AML-193 (cell line): ENCODE measurements at regions not wholly inside any gene's neighbourhood (a gene's known extent, or its start where the extent isn't known, plus 50 kb on each side); places are given as distances from the start of the nearest gene placed in this dataset.
"Not testable (repeated sequence)": the region's sequence is repeated elsewhere in the genome, so short reads cannot be mapped to it uniquely, and the experiment has no call there.

Experiments used
- DNase-seq, 2 experiments: peaks; one replicate each; lab custom pipeline; 2025; lab: John Stamatoyannopoulos, UW

DNA sequence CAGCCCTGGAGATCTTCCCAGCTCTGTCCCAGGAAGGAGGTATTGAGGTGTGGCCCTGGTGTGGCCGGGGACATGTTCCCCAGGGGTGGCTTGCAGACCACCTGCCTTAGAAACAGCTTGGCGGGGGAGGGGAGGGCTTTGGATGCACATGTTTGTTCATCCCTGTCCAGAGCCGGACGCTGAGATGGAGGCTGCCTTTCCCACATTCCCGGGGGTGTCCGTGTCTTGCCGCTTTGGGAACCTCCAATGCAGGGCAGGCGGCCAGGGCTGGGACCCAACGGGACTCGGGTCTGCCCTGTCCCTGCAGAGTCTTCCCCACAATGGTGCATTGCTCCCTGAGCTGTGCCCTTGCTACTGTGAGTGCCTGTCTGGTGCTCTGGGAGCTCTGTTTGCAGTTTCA is 319.5 kb upstream of the SFSWAP start:
- DNase-seq, result no peak

DNA sequence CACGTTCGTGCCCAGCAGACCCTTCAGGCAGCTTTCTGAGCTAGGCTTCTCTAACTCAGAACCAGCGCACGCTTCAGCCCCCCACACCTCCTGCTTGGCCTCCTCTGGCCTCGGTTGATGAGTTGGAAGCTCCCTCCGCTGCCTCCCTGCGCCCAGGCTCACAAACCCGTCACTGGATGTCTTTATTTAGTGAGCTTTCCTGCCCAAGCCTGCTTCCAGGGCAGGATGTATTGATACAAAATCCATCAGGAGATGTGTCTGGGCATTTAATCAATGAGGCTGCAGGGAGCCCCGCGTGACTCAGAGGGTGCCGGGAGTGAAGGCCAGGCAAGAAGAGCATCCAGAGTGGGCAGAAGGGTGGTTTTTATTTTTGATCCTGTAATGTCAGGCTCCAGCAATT is 316.1 kb upstream of the SFSWAP start:
- DNase-seq, result not testable (repeated sequence)

DNA sequence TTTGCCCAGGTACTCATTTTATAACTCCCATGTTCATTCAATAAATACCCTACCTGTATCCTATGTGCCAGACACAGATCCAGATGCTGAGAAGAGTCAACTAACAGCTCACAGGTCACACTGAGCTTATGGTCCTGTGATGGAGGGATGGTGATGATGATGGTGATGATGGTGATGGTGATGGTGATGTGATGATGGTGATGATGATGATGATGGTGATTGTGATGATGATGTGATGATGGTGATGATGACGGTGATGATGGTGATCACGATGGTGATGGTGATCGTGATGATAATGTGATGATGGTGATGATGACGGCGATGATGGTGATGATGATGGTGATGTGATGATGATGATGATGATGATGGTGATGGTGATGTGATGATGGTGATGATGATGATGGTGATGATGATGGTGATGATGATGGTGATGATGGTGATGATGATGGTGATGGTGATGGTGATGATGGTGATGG is 315.6 kb upstream of the SFSWAP start:
- DNase-seq, result not testable (repeated sequence)

DNA sequence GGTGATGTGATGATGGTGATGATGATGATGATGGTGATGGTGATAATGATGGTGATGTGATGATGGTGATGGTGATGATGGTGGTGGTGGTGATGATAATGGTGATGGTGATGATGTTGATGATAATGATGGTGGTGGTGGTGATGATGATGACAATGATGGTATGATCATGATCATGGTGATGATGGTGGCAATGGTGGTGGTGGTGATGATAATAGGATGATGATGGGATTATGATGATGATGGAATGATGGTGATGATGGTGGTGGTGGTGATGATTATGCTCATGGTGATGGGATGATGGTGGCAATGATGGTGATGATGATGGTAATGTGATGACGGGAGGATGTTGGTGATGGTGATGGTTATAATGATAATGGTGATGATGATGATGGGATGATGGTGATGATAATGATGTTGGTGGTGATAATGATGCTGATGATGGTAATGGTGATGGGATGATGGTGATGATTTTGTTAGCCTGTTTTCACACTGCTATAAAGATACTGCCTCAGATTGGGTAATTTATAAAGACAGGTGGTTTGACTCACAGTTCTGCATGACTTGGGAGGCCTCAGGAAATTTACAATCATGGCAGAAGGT is 314.8 kb upstream of the SFSWAP start:
- no peak for DNase-seq

DNA sequence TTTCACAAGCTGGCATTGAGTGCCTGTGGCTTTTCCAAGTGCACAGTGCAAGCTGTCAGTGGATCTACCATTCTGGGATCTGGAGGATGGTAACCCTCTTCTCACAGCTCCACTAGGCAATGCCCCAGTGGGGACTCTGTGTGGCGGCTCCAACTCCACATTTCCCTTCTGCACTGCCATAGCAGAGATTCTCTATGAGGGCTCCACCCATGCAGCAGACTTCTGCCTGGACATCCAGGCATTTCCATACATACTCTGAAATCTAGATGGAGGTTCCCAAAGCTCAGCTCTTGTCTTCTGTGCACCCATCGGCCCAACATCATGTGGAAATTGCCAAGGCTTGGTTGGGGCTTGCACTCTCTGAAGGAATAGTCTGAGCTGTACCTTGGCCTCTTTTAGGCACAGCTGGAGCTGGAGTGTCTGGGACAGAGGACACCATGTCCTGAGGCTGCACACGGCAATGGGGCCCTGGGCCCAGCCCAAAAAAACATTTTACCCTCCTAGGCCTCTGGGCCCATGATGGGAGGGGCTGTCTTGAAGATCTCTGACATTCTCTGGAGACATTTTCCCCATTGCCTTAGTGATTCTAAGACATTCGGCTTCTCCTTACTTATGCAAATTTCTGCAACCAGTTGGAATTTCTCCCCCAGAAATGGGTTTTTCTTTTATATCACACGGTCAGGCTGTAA is 313.3 kb upstream of the SFSWAP start:
- no peak for DNase-seq

DNA sequence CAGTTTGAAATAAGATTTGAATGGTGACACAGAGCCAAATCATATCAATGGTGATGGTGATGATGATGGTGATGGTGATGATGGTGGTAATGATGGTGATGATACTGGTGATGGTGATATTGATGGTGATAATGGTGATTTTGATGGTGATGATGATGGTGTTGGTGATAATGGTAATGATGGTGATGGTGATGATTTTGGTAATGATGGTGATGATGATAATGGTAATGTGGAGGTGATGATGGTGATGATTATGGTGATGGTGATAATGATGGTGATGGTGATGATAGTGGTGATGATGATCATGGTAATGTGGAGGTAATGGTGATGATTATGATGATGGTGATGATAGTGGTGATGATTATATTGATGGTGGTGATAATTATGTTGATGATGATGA is 311.9 kb upstream of the SFSWAP start:
- no peak for DNase-seq

DNA sequence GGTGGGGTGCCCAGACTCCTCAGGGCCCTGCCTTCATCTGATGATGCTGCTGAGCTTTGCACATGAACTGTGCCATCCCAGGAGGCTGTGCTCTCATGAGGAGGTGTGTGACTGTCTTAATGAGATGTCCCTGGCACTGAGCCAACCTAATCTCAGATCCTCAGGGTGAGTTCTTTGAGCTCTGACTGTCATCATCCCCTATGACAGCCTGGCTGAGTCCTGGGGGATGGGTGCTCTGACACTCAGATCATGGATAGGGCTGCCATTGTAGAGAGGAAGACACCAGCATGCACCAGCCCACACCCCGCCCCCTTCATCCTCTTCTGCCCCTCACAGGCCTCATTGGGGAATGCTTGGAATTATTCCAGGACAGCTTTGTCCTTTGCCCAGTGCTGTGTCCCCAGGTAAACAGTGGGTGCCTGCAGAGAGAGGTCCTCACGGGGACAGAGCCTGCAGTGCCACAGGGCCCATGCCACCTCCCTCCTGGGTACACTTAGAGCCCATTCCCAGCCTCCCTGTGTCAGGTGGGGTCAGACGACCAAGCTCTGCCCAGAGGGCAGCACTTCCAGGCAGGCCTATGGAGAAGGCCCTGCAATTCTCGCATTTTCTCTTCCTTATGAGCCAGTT is 310.1 kb upstream of the SFSWAP start:
- DNase-seq, result not testable (repeated sequence)

DNA sequence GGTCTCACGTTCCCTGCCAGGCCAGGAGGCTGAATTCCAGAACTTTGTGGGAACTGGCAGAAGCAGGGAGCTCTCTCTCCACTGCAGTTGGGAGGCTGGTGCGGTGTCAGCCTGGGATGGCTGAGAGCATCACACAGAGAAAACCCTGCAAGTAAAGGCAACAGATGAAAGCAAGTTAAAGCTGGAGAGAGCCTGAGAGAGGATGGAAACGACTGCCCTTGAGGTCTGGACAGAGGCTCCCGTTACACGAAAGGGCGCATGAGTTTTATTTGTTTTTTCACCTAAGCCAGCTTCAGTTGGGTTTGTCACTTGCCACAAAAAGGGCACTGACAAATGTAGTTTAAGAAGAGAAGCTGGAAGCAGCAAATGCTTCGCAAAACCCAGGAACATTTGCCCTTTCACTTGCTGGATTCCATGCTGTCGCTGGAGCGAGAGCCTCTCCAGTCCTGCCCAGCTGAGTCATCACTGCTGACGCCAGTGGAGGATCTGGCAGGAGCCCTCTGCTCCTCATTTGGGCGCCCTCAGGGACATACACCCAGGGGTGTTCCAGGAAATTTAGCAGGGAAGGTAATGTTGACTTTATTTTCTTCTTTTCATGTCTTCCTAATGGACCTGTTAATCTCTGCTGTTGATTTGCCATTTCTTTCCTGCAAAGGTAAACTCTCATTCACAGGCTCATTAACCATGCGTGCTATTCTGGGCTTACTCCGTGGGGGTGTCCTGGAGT is 308.8 kb upstream of the SFSWAP start:
- DNase-seq, result not testable (repeated sequence)

DNA sequence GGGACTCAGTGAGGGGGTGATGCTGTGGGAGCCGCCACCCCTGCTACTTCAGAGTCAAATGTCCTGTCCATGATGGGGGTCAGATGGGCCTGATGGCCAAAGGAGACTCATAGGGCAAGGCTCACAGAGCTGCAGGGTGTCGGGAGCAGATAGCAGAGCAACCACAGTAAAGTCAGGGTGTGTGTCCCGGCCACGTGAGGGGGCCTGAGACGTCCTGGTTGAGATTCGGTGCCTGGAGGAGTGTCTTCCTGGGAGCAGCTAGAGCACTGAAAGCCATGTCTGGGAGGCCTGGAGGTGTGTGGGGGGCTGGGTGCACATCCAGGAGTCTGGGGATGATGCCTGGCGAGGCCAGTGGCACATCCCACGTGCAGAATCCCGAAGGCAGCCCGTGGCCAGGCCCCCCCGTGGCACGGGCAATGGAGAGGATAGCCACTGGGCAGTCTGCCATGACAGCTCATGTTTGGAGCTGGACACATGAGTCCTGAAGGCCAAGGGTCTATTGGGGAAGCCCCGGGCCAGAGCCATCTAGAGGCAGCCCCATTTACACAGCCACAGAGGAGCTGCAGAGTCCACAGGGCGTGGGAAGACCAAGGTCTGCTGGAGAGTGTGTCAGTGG is 308.0 kb upstream of the SFSWAP start:
- no peak for DNase-seq

DNA sequence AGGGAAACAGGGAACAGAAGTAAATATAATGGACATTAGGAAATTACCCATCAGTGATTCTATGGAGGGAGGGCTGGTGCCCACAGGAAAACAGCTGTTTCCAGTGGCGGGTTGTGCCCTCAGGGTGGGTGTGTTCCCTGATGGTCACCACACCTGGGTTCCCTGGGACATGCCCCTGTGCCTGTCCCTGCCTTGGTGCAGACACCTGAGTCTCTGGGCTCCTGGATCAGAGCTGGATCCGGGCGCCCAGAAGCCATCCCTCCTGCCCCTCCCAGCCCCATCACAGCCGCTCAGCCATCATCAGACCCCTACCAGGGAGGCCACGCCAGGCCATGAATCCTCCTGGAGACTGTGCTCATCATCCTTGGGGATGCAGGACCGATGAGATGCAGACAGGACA is 307.2 kb upstream of the SFSWAP start:
- no peak for DNase-seq

DNA sequence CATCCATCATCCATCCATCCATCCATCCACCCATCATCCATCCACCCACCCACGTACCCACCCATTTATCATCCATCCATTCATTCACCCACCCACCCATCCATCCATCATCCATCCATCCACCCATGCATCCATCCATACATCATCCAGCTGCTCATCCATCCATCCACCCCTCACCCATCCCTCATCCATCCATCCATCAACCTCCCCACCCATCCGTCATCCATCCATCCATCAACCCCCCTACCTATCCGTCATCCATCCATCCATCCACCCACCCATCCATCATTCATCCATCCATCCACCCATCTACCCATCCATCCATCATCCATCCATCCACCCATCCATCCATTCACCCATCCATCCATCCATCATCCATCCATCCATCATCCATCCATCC is 306.2 kb upstream of the SFSWAP start:
- no peak for DNase-seq

DNA sequence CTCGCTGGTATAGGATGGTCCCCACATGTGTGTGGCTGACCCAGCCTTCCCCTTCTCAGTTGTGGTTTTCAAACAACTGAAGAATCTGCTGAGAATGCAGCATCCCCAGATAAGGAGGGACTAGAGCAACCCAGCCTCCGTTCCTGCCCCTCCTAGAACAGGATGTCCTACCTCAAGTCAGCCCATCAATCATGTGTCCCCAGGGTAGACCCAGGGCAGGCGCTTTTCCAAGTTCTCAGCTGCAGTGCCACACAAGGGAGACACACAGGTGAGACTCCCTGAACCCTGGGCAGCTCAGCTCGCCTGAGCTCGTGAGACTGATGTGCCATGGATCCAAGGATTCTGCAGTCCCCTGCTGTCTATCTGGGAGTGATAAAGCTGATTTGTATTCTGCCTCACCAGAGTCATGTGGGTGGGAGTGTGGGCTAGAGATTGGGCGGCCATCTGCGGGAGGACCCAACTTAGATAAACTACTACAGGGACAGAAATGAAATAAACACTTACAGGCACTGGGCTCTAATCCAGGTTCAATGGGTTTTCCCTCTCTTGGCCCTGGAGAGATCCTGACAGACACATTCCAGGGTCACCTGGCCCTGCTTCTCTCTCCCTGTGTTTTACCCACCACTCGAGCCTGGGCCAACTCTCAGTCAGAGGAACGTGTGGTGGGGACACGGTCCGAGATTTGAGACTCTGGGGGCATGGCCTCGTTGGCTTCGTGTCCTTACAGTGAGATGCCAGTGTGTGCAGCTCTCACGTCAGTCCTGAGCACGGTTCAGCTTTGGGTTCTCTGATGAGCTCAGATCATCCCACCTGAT is 303.5 kb upstream of the SFSWAP start:
- no peak for DNase-seq

DNA sequence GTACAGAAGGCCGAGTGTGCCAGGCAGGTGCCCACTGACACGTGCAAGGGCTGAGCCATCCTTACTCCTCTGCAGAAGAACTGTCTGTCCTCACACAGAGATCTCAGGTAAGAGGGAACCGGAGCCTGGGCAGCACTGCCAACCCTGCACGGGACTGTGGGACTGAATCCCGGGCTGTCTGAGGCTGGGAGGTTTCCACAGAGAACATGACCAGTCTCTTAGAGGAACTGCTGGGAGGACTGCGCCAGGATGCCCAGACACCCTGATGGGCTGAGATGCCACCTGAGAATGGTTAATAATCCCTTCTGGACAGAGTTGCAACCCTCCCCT is 302.9 kb upstream of the SFSWAP start:
- no peak for DNase-seq

DNA sequence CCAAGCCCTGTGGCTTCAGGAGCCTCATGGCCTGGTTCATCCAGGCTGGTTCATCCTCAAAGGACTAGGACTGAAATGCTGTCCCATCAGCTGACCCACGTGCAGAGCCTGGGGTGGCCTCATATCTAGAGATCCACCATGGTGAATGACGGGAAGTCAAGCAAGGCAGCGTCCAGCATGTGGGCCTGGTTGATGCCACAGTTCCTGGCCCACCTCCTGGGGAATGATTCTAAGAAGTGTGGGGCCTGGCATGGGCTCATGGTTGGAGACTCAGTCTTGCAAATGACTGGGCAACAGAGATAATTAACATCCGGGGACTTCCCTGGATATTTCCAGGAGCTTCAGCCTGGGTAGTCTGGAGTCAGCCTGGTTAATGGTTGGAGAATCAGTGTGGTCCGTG is 302.4 kb upstream of the SFSWAP start:
- no peak for DNase-seq

DNA sequence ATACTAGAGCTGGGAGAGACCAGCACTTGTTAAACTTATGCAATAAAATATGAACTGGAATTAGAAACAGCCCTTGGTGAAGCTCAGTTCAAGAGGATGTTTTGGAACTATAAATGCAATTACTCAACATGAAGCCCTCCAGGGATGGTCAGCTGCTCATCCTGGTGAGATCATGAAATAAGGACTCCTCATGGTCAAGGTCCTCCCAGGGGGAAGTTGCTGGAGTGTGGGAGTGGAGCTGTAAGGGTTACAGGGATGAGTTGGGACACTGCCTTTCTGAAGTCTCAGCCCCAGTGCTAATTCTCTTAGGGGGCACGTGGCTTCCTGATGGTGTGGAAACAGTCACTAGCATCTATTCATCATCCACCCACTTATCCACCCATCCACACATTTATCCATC is 301.7 kb upstream of the SFSWAP start:
- DNase-seq, result no peak

DNA sequence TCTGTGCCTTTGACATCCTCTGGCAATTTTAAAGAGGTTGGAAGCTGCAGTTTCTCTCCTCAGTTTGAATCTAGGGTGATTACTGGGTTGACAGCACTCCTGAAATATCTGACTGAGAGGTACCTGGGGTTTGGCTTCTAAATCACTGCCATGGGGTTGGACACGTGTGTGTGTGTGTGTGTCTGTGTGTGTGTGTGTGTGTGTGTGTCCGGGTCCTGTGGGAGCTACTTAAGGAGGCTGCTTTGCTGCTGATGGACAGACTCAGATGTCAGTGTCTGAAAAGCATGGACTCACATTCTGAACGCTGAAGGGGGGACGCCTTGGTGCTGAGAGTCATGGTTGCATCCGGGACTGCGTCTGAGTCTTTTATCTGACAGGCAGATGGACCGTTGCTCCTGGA is 299.1 kb upstream of the SFSWAP start:
- not testable (repeated sequence) for DNase-seq

DNA sequence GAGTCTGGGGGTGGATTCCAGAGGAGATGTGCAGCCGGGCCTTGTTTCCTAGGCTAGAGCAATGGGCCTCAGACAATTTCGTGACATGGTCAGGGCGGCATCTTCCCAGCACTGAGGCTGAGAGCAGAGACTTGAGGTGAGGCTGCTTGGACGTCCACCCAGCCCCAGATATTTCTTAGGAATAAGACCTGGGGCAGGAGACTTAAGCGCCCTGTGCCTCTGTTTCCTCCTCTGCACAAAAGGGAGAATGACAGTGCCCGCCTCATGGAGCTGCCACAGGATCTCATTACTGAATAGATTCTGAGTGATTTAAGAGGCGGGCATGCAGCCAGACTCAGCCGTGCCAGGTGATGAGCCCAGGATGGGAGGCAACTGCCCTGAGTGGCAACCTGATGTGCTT is 297.9 kb upstream of the SFSWAP start:
- no peak for DNase-seq

DNA sequence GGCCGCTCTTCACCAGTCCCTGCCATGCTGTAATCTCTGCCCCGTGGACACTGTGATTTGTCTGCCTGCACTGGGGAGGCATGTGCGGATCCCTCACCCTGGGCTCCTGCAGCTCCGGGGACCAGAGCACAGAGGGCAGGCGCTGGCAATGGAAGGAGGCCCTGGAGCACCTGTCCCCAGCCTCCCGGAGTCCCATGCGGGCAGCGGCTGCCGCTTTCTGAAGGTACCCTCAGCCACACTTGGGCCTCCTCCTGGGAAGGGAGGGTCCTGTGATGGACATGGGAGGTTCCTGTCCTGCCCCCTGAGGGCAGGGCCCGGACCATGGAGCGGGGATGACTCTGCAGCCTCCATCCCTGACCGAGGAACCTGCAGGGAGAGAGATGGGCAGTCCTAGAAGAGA is 297.4 kb upstream of the SFSWAP start:
- no peak for DNase-seq

DNA sequence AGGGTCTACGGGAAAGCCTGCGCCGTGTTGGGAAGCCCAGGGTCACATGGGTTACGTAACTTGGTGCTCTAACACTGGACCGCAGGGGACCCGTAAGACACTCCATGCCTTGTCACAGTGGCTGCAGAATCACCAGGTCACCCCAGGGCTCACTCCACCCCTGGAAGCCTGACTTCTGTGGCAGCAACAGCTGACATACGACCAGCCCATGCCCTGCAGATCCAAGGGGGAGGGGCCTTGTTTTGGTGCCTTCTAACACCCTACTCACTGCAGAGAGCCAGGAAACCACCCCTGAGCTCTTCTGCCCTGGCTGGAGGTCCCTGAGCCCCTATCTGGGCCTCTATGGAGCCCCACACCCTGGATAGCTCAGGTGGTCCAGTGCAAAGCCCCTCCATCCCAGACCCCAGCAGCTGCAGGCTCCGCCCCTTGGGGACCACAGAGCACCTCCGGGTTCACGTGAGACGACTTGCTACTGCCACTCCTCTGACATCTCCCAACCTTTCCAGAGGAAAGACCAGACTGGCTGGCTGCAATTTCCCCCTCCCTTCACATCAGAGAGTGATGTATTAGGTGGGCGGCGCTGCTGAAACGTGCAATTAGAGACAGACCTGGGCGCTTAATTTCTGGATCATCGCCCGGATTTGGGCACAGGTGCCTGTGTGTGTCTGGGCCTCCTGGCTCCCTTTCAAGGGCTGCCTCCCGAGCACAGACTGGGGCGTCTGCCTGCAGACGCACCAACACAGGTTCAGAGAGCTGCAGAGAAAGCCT is 296.6 kb upstream of the SFSWAP start:
- DNase-seq, result not testable (repeated sequence)

DNA sequence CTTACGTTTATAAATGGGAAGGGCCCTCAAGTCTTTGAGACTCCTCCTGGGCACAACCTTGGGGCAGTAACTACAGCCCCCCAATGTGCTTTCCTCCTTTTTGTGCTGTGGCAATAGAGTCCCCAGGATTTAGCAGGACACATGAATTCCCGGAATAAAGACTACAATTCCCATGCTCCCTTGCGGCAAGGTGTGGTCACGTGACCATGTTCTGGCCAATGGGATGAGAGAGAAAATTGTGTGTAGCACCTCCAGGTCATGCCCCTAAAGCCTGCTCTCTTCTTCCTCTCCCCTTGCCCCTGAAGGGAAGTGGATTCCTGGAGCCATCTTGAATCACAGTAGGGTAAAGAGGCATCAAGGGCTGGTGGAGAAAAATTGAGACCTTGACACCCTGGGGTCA is 295.1 kb upstream of the SFSWAP start:
- no peak for DNase-seq

DNA sequence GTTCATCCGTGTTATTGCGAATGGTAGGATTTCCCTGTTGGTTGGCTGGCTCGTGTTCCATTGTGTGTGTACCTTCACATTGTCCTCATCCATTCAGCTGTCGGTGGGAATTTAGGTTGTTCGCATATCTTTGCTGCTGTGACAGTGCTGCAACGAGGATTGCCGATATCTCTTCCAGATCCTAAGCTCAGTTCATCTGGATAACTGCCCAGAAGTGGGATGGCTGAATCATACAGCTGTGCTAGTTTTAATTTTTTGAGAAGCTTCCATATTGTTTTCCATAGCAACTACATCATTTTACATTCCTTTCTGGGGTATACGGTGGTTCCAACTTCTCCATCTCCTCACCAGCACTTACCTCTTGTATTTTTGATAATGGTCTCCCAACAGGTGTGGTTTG is 292.8 kb upstream of the SFSWAP start:
- DNase-seq, result no peak
